IPS DF 19.7 (cell line): ENCODE measurements at regions not wholly inside any gene's neighbourhood (a gene's known extent, or its start where the extent isn't known, plus 50 kb on each side); places are given as distances from the start of the nearest gene placed in this dataset.

Experiments used
- DNase-seq: peaks from one replicate; pipeline ENCODE4 v3.0.0-alpha.2; 2013; ENCODE audit warnings: low read depth, low spot score

GRCh38 chr2:64317707-64318475, 136.1 kb upstream of the LGALSL start:
- DNase-seq, result no peak

- no peak for DNase-seq
These were observed 135.6 kb upstream of the LGALSL start for GRCh38 chr2:64318476-64318748.

- DNase-seq, result no peak
These were observed 134.1 kb upstream of the LGALSL start for GRCh38 chr2:64319896-64320295.

GRCh38 chr2:64322433-64322832, 131.5 kb upstream of the LGALSL start:
- no peak for DNase-seq

- no peak for DNase-seq
These were observed 130.8 kb upstream of the LGALSL start for GRCh38 chr2:64323197-64323596.

GRCh38 chr2:64324746-64325410, 129.1 kb upstream of the LGALSL start:
- DNase-seq, result no peak

- DNase-seq, result no peak
These were observed 128.5 kb upstream of the LGALSL start for GRCh38 chr2:64325477-64325851.

- no peak for DNase-seq
These were observed 127.9 kb upstream of the LGALSL start for GRCh38 chr2:64325852-64326577.

GRCh38 chr2:64326578-64327050, 127.3 kb upstream of the LGALSL start:
- DNase-seq, result no peak

- DNase-seq, result no peak
These were observed 126.8 kb upstream of the LGALSL start for GRCh38 chr2:64327129-64327509.

GRCh38 chr2:64327510-64328414, 126.2 kb upstream of the LGALSL start:
- DNase-seq, result no peak

GRCh38 chr2:64328415-64328722, 125.6 kb upstream of the LGALSL start:
- DNase-seq, result no peak

GRCh38 chr2:64328756-64329155, 125.2 kb upstream of the LGALSL start:
- no peak for DNase-seq

GRCh38 chr2:64329848-64330247, 124.1 kb upstream of the LGALSL start:
- no peak for DNase-seq

GRCh38 chr2:64330281-64331113, 123.5 kb upstream of the LGALSL start:
- DNase-seq, result peak; percentile 60

- DNase-seq, result no peak
These were observed 122.8 kb upstream of the LGALSL start for GRCh38 chr2:64331114-64331645.

GRCh38 chr2:64331849-64332699, 121.9 kb upstream of the LGALSL start:
- no peak for DNase-seq

- DNase-seq, result no peak
These were observed 117.8 kb upstream of the LGALSL start for GRCh38 chr2:64336171-64336570.

GRCh38 chr2:64337314-64337713, 116.6 kb upstream of the LGALSL start:
- DNase-seq, result no peak

GRCh38 chr2:64338108-64338507, 115.9 kb upstream of the LGALSL start:
- no peak for DNase-seq
